RWPE1 (cell line): ENCODE measurements at regions not wholly inside any gene's neighbourhood (a gene's known extent, or its start where the extent isn't known, plus 50 kb on each side); places are given as distances from the start of the nearest gene placed in this dataset.

Experiments
- CTCF ChIA-PET: fragments of 350-600 bp; sonication (Branson Sonifier 250); formaldehyde crosslinking; extraction: SDS; loops from one replicate; lab custom pipeline; 2021; lab: Yijun Ruan, JAX
- POLR2A ChIA-PET: fragments of 400-600 bp; formaldehyde crosslinking; extraction: SDS; loops from one replicate; lab custom pipeline; 2020; ENCODE audit warnings: antibody characterized with exemption; ENCODE audit not compliant: low non-redundant PET; lab: Yijun Ruan, JAX
- DNase-seq: peaks from one replicate; pipeline ENCODE4 v3.0.0; 2012; ENCODE audit warnings: low spot score
- H3K27ac ChIP-seq: fragments of 450-650 bp; 2 replicates; pipeline ENCODE4 v1.5.1; 2017
- TF ChIP-seq, protein P1 (sequence below): fragments of 450-650 bp; conservative IDR thresholded peaks from 2 replicates; pipeline ENCODE4 v1.5.1; 2017; ENCODE audit warnings: low read depth, mild to moderate bottlenecking

DNA sequence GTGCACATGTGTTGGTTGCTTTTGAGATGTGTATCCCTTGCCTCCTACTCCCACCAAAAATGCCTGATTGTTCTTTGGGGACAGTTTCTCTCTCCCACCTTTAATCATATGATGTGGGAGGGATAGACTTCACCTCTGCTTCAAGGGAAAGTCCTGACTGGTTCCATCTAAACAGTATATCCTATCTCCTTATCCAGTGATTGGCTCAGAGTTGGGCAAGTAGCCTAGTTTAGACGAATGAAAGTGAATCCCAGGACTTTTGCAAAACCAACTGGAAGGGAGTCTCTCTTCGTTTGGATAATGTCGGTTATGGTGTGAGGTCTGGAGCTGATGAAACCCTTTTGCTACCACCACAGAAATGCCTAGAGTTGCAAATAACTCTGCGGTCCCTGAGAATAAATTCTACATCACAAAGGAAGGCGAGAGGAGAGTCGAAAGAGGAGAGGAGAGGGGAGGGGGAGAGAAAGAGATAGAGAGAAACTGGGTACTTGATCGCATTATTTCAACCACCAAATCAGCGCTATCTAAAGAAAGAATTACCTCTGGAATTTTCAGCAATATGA, 77.1 kb upstream of the SALL1 start:
- DNase-seq = no peak
- ChIA-PET CTCF (no interaction called here), POLR2A (no interaction called here)
- no peak overlapping the region for H3K27ac ChIP-seq
- TF ChIP-seq, protein P1, sequence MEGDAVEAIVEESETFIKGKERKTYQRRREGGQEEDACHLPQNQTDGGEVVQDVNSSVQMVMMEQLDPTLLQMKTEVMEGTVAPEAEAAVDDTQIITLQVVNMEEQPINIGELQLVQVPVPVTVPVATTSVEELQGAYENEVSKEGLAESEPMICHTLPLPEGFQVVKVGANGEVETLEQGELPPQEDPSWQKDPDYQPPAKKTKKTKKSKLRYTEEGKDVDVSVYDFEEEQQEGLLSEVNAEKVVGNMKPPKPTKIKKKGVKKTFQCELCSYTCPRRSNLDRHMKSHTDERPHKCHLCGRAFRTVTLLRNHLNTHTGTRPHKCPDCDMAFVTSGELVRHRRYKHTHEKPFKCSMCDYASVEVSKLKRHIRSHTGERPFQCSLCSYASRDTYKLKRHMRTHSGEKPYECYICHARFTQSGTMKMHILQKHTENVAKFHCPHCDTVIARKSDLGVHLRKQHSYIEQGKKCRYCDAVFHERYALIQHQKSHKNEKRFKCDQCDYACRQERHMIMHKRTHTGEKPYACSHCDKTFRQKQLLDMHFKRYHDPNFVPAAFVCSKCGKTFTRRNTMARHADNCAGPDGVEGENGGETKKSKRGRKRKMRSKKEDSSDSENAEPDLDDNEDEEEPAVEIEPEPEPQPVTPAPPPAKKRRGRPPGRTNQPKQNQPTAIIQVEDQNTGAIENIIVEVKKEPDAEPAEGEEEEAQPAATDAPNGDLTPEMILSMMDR = no peak

DNA sequence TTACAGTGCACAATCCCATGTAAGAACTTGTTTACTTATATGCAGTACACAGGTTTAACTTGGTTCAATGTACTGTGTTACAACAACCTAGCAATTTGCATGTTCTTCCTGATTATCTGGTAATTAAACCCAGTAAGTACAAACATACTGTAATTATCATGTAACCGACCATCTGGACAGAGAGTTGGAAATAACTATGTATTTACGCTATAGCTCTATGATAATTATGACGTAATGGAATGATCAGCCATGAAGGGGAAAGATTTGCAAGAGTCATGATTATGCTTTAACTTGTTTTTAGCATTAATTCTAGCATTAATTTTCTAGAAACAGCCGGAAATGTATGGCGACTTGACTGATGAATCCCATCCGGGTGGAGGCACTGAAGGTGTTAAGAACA, 74.8 kb upstream of the SALL1 start:
- POLR2A ChIA-PET = no interaction called here
- CTCF ChIA-PET = no interaction called here
- TF ChIP-seq, protein P1 = no peak
- H3K27ac ChIP-seq = no peak overlapping the region
- DNase-seq = no peak

DNA sequence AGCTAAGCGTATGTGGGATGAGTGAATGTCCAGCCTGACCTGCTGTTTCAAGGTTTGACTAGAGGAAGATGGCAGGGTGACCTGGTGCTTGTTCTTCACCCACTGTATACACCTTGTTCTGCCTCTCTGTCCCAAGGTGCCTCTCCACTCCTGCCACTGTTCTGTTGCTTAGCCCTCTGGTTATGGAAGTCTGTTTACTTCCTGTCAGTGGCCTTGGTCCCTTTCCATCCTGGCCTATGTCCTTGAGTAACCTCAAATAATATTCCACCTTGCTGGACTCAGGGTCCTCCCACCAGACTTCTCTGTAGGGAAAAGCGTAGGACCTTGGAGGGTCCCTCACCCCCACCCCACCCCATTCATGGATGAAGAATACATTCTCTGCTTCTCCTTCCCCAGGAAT, 73.2 kb upstream of the SALL1 start:
- no peak overlapping the region for H3K27ac ChIP-seq
- POLR2A ChIA-PET = no interaction called here
- TF ChIP-seq, protein P1 = no peak
- no peak for DNase-seq
- CTCF ChIA-PET = no interaction called here

DNA sequence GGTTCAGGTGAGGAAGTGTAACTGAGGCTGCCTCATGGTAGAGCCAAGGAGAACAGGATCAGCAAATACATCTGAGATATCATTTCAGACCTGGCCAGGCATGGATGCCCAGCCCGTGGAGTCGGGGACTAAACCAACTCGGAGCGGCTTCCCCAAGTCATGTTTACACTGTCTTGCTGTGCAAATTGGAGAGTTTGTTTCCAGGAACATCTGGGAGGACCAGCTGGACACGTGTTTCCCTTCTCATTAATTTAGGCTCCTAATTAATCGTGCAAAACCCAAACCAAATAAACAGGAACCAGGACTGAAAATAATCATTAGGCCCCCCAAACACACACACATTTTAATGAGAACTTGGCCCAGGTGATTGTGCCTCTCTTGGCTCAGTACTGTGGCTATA, 70.9 kb upstream of the SALL1 start:
- CTCF ChIA-PET = interaction anchor here (0.5 kb wide), 1 partner anchor 573 kb away, joined by 3 read pairs; no protein-coding TSS in a partner anchor
- no peak overlapping the region for H3K27ac ChIP-seq
- POLR2A ChIA-PET = no interaction called here
- TF ChIP-seq, protein P1 = no peak
- DNase-seq = no peak

DNA sequence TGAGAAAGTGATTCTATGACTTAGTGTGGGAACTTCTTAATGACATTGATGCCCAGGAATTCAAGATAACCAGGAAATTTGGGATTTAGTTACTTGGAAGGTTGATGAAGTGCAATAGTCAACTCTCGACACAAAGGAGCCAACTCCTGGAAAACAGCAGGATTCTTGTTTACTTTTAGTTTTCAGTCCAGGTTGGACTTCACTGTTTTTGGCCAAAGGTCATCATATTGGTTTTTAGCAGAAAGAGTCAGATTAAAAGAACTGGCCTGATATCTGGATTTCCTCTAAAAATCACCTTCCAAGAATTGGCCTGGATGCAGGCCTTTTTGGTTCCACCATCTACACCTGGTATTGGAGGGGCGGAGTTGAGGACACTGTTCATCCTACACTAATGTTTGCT, 60.1 kb upstream of the SALL1 start:
- ChIA-PET CTCF (no interaction called here), POLR2A (no interaction called here)
- no peak for DNase-seq
- TF ChIP-seq, protein P1 = no peak
- no peak overlapping the region for H3K27ac ChIP-seq

DNA sequence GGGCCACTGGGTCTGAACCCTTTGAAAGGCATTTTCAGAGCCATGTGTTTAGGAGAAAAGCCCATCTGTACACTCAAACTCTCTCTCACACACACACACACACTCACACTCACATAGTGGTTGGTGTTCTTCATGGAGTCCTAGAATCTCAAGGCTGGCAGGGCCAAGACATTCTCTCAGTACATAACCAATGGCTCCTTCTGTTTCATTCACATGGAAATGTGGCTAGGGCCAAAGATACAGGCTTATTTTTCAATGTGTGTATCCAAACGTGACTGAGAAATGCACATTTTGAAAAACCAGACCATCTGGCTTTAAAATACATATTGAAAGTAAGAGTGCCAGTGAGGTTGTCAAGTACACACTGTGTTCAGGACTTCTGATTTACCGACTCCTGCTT, 59.0 kb upstream of the SALL1 start:
- CTCF ChIA-PET = no interaction called here
- POLR2A ChIA-PET = no interaction called here
- TF ChIP-seq, protein P1 = no peak
- DNase-seq = no peak
- no peak overlapping the region for H3K27ac ChIP-seq

DNA sequence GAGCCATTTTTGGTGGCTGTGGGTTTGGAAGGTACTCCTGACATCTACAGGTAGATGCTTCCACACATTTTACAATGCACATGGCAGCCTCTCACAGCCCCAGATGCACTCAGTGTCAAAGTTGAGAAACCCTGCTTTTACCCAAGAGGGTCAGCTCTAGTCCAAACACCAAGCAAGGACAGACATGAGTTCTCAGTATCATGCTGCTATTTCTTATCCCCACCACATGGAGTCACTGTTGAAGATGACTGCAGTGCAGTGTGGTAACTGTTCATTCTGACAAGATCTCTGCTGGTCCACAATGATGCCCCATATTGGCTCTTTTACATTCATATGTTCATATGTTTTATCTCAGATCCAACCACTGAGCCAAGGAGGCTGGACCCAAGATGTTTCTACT, 50.5 kb upstream of the SALL1 start:
- CTCF ChIA-PET = no interaction called here
- TF ChIP-seq, protein P1 = no peak
- no peak for DNase-seq
- POLR2A ChIA-PET = no interaction called here
- H3K27ac ChIP-seq = no peak overlapping the region
